ENCODE measurements at regions not wholly inside any gene's neighbourhood (a gene's known extent, or its start where the extent isn't known, plus 50 kb on each side); places are given as distances from the start of the nearest gene placed in this dataset.

GRCh38 chr3:117811786-117812185 lies 1102.2 kb downstream of the TUSC7 start:
- TF ChIP-seq CTCF (IDR thresholded peaks at IDR 0.05): no peak
- no peak for TF ChIP-seq POLR2A (IDR thresholded peaks at IDR 0.05)
- no peak for TF ChIP-seq POLR2AphosphoS5 (IDR thresholded peaks at IDR 0.05; ENCODE audit: insufficient read depth in 1 of 2, low read depth in 1 of 2)
